Activated naive CD4-positive, alpha-beta T cell treated with anti-CD3 and anti-CD28 coated beads, Interleukin-2, amount 50 U/mL, for 24 hours (primary cell): ENCODE measurements at regions not wholly inside any gene's neighbourhood (a gene's known extent, or its start where the extent isn't known, plus 50 kb on each side); places are given as distances from the start of the nearest gene placed in this dataset.
A peak's percentile ranks its signal among the peaks of the same experiment; 100 is the strongest.

Source experiments
- H3K27ac Mint-ChIP-seq: one replicate; pipeline ENCODE4 v1.8.0; 2021; ENCODE audit warnings: mild to moderate bottlenecking, mixed read lengths
- H3K27me3 Mint-ChIP-seq: one replicate; pipeline ENCODE4 v1.8.0; 2021; ENCODE audit warnings: mixed read lengths
- H3K36me3 Mint-ChIP-seq: one replicate; pipeline ENCODE4 v1.8.0; 2021; ENCODE audit warnings: mixed read lengths
- H3K4me1 Mint-ChIP-seq: one replicate; pipeline ENCODE4 v1.8.0; 2021; ENCODE audit warnings: mixed read lengths
- H3K4me3 Mint-ChIP-seq: one replicate; pipeline ENCODE4 v1.8.0; 2021; ENCODE audit warnings: mild to moderate bottlenecking, mixed read lengths
- H3K9me3 Mint-ChIP-seq: one replicate; pipeline ENCODE4 v1.8.0; 2021; ENCODE audit warnings: mixed read lengths

- Mint-ChIP-seq H3K9me3 (no peaks in the 10 kb centered on the region), H3K27ac (no peak overlapping the region), H3K4me1 (peaks cover 52% of the 10 kb centered on the region), H3K36me3 (peaks cover 5% of the 10 kb centered on the region), H3K27me3 (no peaks in the 10 kb centered on the region), H3K4me3 (no peak overlapping the region)
These were observed 50.7 kb downstream of the ARHGAP35 start for GRCh38 chr19:46911456-46911855.

DNA sequence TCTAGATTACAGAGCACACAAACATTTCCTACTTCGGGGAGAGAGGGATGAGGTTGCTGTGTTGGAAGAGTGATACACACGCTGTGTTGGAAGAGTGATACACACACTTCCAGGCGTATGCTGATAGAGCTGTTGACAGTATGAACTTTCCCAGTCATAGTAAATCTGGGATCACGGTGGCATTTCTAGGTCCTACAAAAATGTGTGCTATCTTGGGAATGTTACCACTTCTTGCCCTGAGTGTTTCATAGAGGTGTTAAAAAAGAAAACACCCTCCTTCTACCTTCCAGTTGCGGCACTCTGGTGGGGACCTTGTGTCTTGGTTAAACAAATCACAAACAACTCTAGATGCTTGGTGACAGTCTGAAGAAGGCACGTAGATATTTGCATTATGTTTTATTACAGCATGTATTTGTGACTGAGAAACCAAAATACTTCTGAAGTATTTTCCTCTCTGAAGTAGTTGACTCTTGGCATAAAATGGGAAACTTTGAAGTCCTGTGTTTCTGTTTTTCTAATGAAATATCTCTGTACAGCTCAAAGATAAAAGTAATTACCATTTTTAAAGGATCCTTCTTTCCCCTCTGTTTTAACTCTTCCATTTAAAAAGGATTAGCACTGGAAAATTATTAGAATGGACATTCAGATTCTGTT lies 52.5 kb downstream of the ARHGAP35 start:
- Mint-ChIP-seq H3K4me3 (no peak overlapping the region), H3K9me3 (no peaks in the 10 kb centered on the region), H3K36me3 (peaks cover 6% of the 10 kb centered on the region), H3K27me3 (no peaks in the 10 kb centered on the region), H3K4me1 (peaks cover 58% of the 10 kb centered on the region), H3K27ac (peak overlapping the region; percentile 15)

DNA sequence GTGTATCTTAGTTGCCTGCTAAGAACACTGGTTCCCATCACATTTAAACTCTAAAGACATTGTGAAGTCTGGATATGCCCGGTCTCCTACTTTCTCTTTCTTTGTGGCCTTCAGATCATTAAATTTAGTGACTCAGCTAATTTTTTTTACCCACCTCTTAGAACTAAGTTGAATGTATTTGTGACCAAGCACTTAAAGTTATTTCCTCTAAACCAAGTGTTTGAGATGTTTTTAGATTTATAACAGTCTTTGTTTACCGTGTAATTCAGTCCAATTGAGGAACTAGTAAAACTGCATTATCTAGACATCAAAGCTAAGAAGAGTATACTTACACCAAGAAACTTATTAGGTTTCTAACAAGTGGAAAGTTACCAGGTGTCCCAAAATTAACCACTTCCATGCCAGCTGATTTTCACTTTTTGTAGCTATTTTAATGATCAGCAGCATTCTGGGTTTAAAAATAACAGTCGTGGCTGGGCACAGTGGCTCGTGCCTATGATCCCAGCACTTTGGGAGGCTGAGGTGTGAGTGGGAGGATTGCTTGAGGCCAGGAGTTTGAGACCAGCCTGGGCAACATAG lies 53.1 kb downstream of the ARHGAP35 start:
- H3K27ac Mint-ChIP-seq, result peak overlapping the region; percentile 15
- H3K4me1 Mint-ChIP-seq, result peaks cover 52% of the 10 kb centered on the region
- no peak overlapping the region for H3K4me3 Mint-ChIP-seq
- H3K9me3 Mint-ChIP-seq, result no peaks in the 10 kb centered on the region
- H3K36me3 Mint-ChIP-seq, result peaks cover 11% of the 10 kb centered on the region
- H3K27me3 Mint-ChIP-seq, result no peaks in the 10 kb centered on the region

DNA sequence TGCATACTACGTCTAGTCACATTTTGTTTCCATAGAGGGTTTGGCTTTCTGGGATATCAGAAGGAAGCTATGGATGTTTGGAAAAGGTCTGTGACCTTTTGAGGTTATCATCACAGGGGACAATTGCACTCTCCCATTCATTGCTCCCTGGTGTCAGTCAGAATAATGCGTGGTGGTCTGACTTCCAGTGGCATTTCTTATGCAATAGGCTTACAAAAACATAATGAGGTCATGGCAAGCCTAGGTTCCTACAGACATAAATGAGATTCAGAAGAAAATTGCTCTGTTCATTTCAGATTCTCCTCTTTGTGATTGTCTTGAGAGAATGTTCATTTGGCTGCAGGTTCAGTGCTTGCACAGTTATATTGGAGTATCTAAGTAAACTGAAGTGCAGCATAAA lies 54.6 kb downstream of the ARHGAP35 start:
- Mint-ChIP-seq H3K4me1 (peaks cover 47% of the 10 kb centered on the region), H3K36me3 (peaks cover 16% of the 10 kb centered on the region)

GRCh38 chr19:46917002-46917401 lies 56.2 kb downstream of the ARHGAP35 start:
- no peak overlapping the region for H3K4me3 Mint-ChIP-seq
- peaks cover 21% of the 10 kb centered on the region for H3K36me3 Mint-ChIP-seq
- no peaks in the 10 kb centered on the region for H3K27me3 Mint-ChIP-seq
- H3K4me1 Mint-ChIP-seq, result peaks cover 41% of the 10 kb centered on the region
- H3K27ac Mint-ChIP-seq, result no peak overlapping the region
- no peaks in the 10 kb centered on the region for H3K9me3 Mint-ChIP-seq

More for the DNA sequence above, 54.6 kb downstream of the ARHGAP35 start:
- H3K27ac Mint-ChIP-seq, result no peak overlapping the region
- H3K4me3 Mint-ChIP-seq, result no peak overlapping the region
- H3K27me3 Mint-ChIP-seq, result no peaks in the 10 kb centered on the region
- H3K9me3 Mint-ChIP-seq, result no peaks in the 10 kb centered on the region

DNA sequence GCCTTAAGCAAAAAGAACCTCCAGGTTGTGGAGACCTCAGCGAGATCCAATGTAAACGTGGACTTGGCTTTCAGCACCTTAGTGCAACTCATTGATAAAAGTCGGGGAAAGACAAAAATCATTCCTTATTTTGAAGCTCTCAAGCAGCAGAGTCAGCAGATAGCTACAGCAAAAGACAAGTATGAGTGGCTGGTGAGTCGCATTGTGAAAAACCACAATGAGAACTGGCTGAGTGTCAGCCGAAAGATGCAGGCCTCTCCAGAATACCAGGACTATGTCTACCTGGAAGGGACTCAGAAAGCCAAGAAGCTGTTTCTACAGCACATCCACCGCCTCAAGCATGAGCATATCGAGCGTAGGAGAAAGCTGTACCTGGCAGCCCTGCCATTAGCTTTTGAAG lies 58.5 kb downstream of the ARHGAP35 start:
- Mint-ChIP-seq H3K36me3 (peaks cover 28% of the 10 kb centered on the region), H3K27ac (no peak overlapping the region), H3K4me1 (peaks cover 36% of the 10 kb centered on the region), H3K4me3 (no peak overlapping the region), H3K27me3 (no peaks in the 10 kb centered on the region), H3K9me3 (no peaks in the 10 kb centered on the region)

DNA sequence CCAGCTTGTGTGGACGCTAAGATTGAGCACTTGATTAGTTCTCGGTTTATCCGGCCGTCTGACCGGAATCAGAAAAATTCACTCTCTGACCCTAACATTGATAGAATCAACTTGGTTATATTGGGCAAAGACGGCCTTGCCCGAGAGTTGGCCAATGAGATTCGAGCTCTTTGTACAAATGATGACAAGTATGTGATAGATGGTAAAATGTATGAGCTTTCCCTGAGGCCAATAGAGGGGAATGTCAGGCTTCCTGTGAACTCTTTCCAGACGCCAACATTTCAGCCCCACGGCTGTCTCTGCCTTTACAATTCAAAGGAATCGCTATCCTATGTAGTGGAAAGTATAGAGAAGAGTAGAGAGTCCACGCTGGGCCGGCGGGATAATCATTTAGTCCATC lies 59.6 kb downstream of the ARHGAP35 start:
- H3K4me1 Mint-ChIP-seq, result peaks cover 40% of the 10 kb centered on the region
- peaks cover 28% of the 10 kb centered on the region for H3K36me3 Mint-ChIP-seq
- no peaks in the 10 kb centered on the region for H3K27me3 Mint-ChIP-seq
- no peak overlapping the region for H3K4me3 Mint-ChIP-seq
- no peaks in the 10 kb centered on the region for H3K9me3 Mint-ChIP-seq
- H3K27ac Mint-ChIP-seq, result no peak overlapping the region

GRCh38 chr19:46921071-46921470 lies 60.3 kb downstream of the ARHGAP35 start:
- Mint-ChIP-seq H3K27me3 (no peaks in the 10 kb centered on the region), H3K36me3 (peaks cover 28% of the 10 kb centered on the region), H3K4me3 (no peak overlapping the region), H3K4me1 (peaks cover 44% of the 10 kb centered on the region), H3K9me3 (no peaks in the 10 kb centered on the region), H3K27ac (no peak overlapping the region)

DNA sequence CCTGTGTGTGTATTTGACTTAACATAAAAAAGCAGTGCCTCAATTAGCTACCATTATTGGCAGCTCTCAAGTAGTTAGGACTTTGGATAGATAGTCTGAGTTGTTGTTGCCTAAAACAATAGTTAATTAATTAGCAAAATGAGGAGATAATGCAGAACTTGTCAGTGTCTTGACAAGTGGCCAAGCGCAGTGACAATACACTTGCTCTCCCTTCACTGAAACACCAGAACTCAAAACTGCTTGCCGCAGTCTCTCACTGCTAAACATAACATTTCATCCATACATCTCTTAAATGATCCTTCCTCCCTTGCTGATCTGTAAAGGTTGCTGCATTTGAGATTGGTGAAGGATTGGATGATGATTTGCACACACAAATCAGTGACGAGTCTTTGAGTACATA lies 61.7 kb downstream of the ARHGAP35 start:
- peaks cover 46% of the 10 kb centered on the region for H3K4me1 Mint-ChIP-seq
- H3K9me3 Mint-ChIP-seq, result no peaks in the 10 kb centered on the region
- no peak overlapping the region for H3K4me3 Mint-ChIP-seq
- H3K36me3 Mint-ChIP-seq, result peaks cover 28% of the 10 kb centered on the region
- H3K27me3 Mint-ChIP-seq, result no peaks in the 10 kb centered on the region
- no peak overlapping the region for H3K27ac Mint-ChIP-seq

GRCh38 chr19:46924874-46925547 lies 64.2 kb downstream of the ARHGAP35 start:
- Mint-ChIP-seq H3K27ac (no peak overlapping the region), H3K36me3 (peaks cover 16% of the 10 kb centered on the region), H3K4me3 (no peak overlapping the region)

GRCh38 chr19:46925548-46925950 lies 64.8 kb downstream of the ARHGAP35 start:
- H3K9me3 Mint-ChIP-seq, result no peaks in the 10 kb centered on the region
- H3K27me3 Mint-ChIP-seq, result no peaks in the 10 kb centered on the region
- H3K4me3 Mint-ChIP-seq, result no peak overlapping the region
- H3K36me3 Mint-ChIP-seq, result peaks cover 13% of the 10 kb centered on the region
- peaks cover 52% of the 10 kb centered on the region for H3K4me1 Mint-ChIP-seq
- H3K27ac Mint-ChIP-seq, result no peak overlapping the region

More at GRCh38 chr19:46924874-46925547, 64.2 kb downstream of the ARHGAP35 start:
- Mint-ChIP-seq H3K4me1 (peaks cover 52% of the 10 kb centered on the region), H3K27me3 (no peaks in the 10 kb centered on the region), H3K9me3 (no peaks in the 10 kb centered on the region)

DNA sequence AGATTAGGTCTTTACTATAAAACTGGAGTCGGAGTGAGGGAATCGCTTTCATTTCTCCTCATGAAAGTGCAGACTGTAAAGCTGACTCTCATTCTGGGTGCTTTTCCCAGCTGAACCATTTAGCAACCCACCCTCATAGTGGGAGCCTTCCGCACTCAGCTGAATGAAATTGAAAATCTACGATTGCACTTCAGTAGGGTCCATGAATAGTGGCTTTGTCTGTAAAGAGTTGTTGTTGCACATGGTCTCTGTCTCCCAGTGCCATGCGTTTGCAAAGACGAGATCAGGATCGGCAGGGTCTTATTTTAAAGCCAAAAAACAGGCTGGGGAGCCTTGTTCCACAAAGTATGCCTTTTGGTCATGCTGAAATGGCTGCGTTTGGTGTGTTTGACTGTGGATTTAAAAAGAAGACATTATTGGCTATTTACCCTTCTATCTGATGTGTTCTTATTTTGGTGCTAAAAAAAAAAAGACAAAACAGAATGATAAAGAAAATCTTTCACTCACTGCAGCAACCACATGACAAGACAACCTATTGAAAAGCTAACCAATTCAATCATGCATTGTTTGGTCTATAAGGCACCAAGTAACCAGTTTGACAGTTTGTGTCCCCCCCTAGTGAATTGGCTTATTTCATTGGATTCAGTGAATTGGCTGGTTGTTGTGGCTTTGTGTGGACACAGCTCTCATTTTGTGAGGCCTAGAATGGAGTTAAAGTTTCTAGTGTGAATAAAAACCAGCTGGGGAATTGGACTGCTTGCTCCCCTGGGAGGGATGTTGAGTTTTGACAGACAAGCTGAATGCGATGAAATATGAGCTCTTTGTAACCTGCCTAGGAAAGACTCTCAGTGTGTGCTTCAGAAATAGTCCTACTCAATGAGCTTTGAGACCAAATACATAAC lies 65.6 kb downstream of the ARHGAP35 start:
- Mint-ChIP-seq H3K27me3 (no peaks in the 10 kb centered on the region), H3K27ac (peak overlapping the region; percentile 63), H3K4me3 (no peak overlapping the region), H3K36me3 (peaks cover 10% of the 10 kb centered on the region), H3K4me1 (peaks cover 56% of the 10 kb centered on the region), H3K9me3 (no peaks in the 10 kb centered on the region)

GRCh38 chr19:46927106-46927505 lies 66.3 kb downstream of the ARHGAP35 start:
- H3K27ac Mint-ChIP-seq, result peak overlapping the region; percentile 63
- H3K9me3 Mint-ChIP-seq, result no peaks in the 10 kb centered on the region
- no peak overlapping the region for H3K4me3 Mint-ChIP-seq
- H3K36me3 Mint-ChIP-seq, result peaks cover 8% of the 10 kb centered on the region
- H3K27me3 Mint-ChIP-seq, result no peaks in the 10 kb centered on the region
- peaks cover 56% of the 10 kb centered on the region for H3K4me1 Mint-ChIP-seq

GRCh38 chr19:46927893-46928292 lies 67.1 kb downstream of the ARHGAP35 start:
- peaks cover 54% of the 10 kb centered on the region for H3K4me1 Mint-ChIP-seq
- no peaks in the 10 kb centered on the region for H3K27me3 Mint-ChIP-seq
- no peaks in the 10 kb centered on the region for H3K9me3 Mint-ChIP-seq
- no peak overlapping the region for H3K27ac Mint-ChIP-seq
- H3K4me3 Mint-ChIP-seq, result no peak overlapping the region
- peaks cover 2% of the 10 kb centered on the region for H3K36me3 Mint-ChIP-seq

GRCh38 chr19:46928951-46929350 lies 68.2 kb downstream of the ARHGAP35 start:
- Mint-ChIP-seq H3K36me3 (peaks cover 2% of the 10 kb centered on the region), H3K27ac (no peak overlapping the region), H3K27me3 (no peaks in the 10 kb centered on the region), H3K9me3 (no peaks in the 10 kb centered on the region), H3K4me3 (no peak overlapping the region), H3K4me1 (peaks cover 59% of the 10 kb centered on the region)
